Embryonic facial prominence (tissue), 1 donor: ENCODE measurements at regions not wholly inside any gene's neighbourhood (a gene's known extent, or its start where the extent isn't known, plus 50 kb on each side); places are given as distances from the start of the nearest gene placed in this dataset.
"Not testable (repeated sequence)": the region's sequence is repeated elsewhere in the genome, so short reads cannot be mapped to it uniquely, and the experiment has no call there.

Experiments
- DNase-seq: peaks from one replicate; pipeline ENCODE4 v3.0.0-alpha.2; 2016; ENCODE audit errors: extremely low spot score

- no peak for DNase-seq
Observed at GRCh38 chr4:38383646-38384121, 280.3 kb upstream of the KLF3 start.

- no peak for DNase-seq
Observed at GRCh38 chr4:38385093-38386004, 278.6 kb upstream of the KLF3 start.

- DNase-seq, result no peak
Observed at GRCh38 chr4:38386005-38386551, 277.9 kb upstream of the KLF3 start.

- no peak for DNase-seq
Observed at GRCh38 chr4:38386654-38387188, 277.3 kb upstream of the KLF3 start.

- DNase-seq, result no peak
Observed at GRCh38 chr4:38387348-38387747, 276.7 kb upstream of the KLF3 start.

GRCh38 chr4:38387819-38388218 lies 276.2 kb upstream of the KLF3 start:
- DNase-seq, result no peak

GRCh38 chr4:38388907-38389306 lies 275.1 kb upstream of the KLF3 start:
- DNase-seq, result not testable (repeated sequence)

- DNase-seq, result no peak
Observed at GRCh38 chr4:38390969-38391545, 272.9 kb upstream of the KLF3 start.

- no peak for DNase-seq
Observed at GRCh38 chr4:38392223-38392855, 271.7 kb upstream of the KLF3 start.

- no peak for DNase-seq
Observed at GRCh38 chr4:38396091-38396490, 267.9 kb upstream of the KLF3 start.

- no peak for DNase-seq
Observed at GRCh38 chr4:38396845-38397547, 267.0 kb upstream of the KLF3 start.

- no peak for DNase-seq
Observed at GRCh38 chr4:38400946-38401345, 263.1 kb upstream of the KLF3 start.

- DNase-seq, result no peak
Observed at GRCh38 chr4:38406243-38406642, 257.8 kb upstream of the KLF3 start.

- no peak for DNase-seq
Observed at GRCh38 chr4:38409852-38410251, 254.1 kb upstream of the KLF3 start.

GRCh38 chr4:38411092-38411491 lies 252.9 kb upstream of the KLF3 start:
- DNase-seq, result no peak

- DNase-seq, result no peak
Observed at GRCh38 chr4:38411981-38412536, 251.9 kb upstream of the KLF3 start.

- no peak for DNase-seq
Observed at GRCh38 chr4:38413524-38414341, 250.3 kb upstream of the KLF3 start.

- DNase-seq, result no peak
Observed at GRCh38 chr4:38414410-38414809, 249.6 kb upstream of the KLF3 start.

GRCh38 chr4:38415682-38416081 lies 248.3 kb upstream of the KLF3 start:
- no peak for DNase-seq

GRCh38 chr4:38416450-38417014 lies 247.5 kb upstream of the KLF3 start:
- no peak for DNase-seq
